Loucy (cell line): ENCODE measurements at regions not wholly inside any gene's neighbourhood (a gene's known extent, or its start where the extent isn't known, plus 50 kb on each side); places are given as distances from the start of the nearest gene placed in this dataset.

Experiments
- EZH2phosphoT487 ChIP-seq: fragments of 200-600 bp; IDR thresholded peaks from 2 replicates; pipeline ENCODE4 v1.6.1; 2018; ENCODE audit warnings: antibody characterized with exemption, mild to moderate bottlenecking, moderate library complexity, borderline replicate concordance
- TF ChIP-seq, protein P1 (sequence below): fragments of 200-600 bp; sonication (generic); conservative IDR thresholded peaks from 2 replicates; pipeline ENCODE4 v1.5.1; 2014; ENCODE audit warnings: mild to moderate bottlenecking, antibody characterized with exemption, low read length

DNA sequence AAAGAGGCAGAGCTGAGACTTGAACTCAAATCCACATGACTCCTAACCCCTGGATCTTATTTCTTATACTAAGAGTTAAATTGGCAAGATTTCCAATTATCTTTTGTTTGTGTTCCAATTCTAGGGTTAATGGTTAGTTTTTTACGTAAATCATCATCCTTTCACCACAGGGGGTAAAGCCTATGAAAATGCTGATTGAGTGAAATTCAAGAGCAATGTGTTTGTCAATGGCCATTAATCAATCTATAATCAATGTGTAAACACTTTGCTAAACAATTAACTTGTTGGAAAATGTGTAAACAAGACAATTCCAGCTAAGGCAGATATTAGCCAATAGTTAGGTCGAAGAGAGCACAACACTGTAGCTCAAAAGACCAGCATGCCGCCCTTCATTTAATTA lies 376.5 kb upstream of the ACVR2A start:
- TF ChIP-seq, protein P1, sequence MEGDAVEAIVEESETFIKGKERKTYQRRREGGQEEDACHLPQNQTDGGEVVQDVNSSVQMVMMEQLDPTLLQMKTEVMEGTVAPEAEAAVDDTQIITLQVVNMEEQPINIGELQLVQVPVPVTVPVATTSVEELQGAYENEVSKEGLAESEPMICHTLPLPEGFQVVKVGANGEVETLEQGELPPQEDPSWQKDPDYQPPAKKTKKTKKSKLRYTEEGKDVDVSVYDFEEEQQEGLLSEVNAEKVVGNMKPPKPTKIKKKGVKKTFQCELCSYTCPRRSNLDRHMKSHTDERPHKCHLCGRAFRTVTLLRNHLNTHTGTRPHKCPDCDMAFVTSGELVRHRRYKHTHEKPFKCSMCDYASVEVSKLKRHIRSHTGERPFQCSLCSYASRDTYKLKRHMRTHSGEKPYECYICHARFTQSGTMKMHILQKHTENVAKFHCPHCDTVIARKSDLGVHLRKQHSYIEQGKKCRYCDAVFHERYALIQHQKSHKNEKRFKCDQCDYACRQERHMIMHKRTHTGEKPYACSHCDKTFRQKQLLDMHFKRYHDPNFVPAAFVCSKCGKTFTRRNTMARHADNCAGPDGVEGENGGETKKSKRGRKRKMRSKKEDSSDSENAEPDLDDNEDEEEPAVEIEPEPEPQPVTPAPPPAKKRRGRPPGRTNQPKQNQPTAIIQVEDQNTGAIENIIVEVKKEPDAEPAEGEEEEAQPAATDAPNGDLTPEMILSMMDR: no peak
- no peak for TF ChIP-seq EZH2phosphoT487
